ENCODE measurements at regions not wholly inside any gene's neighbourhood (a gene's known extent, or its start where the extent isn't known, plus 50 kb on each side); places are given as distances from the start of the nearest gene placed in this dataset.
A peak's percentile ranks its signal among the peaks of the same experiment; 100 is the strongest.
"Not testable (repeated sequence)": the region's sequence is repeated elsewhere in the genome, so short reads cannot be mapped to it uniquely, and the experiment has no call there.

DNA sequence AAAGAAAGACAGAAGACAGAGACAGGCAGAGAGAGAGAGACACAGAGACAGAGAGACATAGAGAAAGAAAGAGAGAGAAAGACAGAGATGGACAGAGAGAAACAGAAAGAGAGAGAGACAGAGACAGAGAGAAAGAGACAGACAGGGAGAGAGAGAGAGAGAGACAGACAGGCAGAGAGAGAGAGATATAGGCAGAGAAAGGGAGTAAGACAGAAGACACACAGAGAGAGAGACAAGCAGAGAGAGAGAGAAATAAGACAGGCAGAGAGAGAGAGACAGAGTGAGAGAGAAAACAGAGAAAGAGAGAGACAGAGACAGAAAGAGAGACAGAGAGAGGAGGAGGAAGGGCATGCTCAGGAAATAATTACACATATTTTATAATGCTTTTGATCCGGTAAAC is 758.3 kb upstream of the DEFB115 start:
- Histone ChIP-seq H3K27ac (no peak overlapping the region), H3K27me3 (ENCODE audit: insufficient read depth in 3 of 3, low read length in 2 of 3) (peaks cover 0 to 2% (median 0%) of the 10 kb centered on the region in 3 donors), H3K4me3 (no peak overlapping the region), H3K4me1 (no peaks in the 10 kb centered on the region), H3K36me3 (ENCODE audit: insufficient read depth in 1 of 2, low read depth in 1 of 2) (no peaks in the 10 kb centered on the region), H3K9me3 (no peaks in the 10 kb centered on the region)
- WGBS, 3 donors, result 29 to 64% (median 40%) methylated on average over 1 of the region's 1 CpG
- ATAC-seq, result no peak
- TF ChIP-seq, protein P1, sequence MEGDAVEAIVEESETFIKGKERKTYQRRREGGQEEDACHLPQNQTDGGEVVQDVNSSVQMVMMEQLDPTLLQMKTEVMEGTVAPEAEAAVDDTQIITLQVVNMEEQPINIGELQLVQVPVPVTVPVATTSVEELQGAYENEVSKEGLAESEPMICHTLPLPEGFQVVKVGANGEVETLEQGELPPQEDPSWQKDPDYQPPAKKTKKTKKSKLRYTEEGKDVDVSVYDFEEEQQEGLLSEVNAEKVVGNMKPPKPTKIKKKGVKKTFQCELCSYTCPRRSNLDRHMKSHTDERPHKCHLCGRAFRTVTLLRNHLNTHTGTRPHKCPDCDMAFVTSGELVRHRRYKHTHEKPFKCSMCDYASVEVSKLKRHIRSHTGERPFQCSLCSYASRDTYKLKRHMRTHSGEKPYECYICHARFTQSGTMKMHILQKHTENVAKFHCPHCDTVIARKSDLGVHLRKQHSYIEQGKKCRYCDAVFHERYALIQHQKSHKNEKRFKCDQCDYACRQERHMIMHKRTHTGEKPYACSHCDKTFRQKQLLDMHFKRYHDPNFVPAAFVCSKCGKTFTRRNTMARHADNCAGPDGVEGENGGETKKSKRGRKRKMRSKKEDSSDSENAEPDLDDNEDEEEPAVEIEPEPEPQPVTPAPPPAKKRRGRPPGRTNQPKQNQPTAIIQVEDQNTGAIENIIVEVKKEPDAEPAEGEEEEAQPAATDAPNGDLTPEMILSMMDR (IDR thresholded peaks at IDR 0.05), result no peak
- no peak for DNase-seq
- intact Hi-C loops (cut with DNase I), result no loop called here

DNA sequence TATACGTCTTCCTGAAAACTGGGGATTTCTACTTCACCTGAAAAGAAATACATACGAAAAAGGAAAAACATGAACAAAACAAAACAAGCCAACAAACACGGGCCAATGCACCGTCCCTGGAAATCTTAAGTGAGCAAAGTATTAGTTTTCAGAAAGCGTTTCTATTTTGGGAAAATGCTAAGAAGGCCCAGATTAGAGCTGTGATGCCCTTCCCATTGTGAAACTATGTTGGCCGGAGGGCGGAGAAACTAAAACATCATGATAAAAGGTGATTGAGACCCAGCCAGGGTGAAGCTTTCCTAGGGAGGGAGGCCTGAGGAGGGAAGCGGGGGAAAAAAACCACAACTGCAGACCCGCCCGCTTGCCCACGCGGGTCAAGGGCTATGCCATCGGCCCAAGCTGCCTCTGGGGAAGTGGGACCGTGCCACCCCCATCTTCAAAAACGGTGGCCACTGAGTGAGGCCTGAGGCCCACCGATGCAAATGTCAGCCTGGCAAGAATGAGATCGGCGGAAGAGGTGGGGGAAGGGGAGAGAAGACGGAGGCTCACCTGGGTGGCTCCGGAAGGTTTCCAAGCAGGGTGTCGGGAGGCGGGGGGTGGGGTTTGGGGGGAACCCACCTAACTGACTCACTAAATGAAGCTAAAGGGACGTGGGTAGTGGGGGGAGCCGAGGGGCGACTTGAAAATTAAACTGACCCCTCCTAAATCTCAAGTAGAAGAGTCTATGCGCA is 757.6 kb upstream of the DEFB115 start:
- H3K27ac ChIP-seq; DNase-seq; H3K9me3 ChIP-seq; intact Hi-C loops (cut with DNase I); H3K27me3 ChIP-seq (ENCODE audit: insufficient read depth in 3 of 3, low read length in 2 of 3); ATAC-seq; H3K4me1 ChIP-seq; H3K4me3 ChIP-seq; H3K36me3 ChIP-seq (ENCODE audit: insufficient read depth in 1 of 2, low read depth in 1 of 2): not testable (repeated sequence)
- WGBS, 3 donors, result 17 to 43% (median 24%) methylated on average over 15 to 26 of the region's 26 CpGs

DNA sequence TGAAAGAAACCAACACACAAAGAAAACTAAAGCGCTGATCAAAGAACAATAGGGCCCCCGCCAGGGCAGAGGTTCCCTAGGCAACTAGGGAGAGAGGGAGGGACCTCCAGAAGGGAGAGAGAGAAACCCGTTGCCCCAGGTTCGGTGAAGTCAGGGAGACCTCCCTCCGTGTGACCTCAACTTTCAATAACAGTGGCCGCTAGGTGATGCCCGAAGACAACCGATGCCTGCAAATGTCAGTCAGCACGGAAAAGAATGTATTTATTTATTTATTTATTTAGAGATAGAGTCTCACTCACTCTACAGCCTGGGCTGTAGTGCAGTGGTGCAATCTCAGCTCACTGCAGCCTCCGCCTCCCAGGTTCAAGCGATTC is 757.0 kb upstream of the DEFB115 start:
- ATAC-seq, result not testable (repeated sequence)

DNA sequence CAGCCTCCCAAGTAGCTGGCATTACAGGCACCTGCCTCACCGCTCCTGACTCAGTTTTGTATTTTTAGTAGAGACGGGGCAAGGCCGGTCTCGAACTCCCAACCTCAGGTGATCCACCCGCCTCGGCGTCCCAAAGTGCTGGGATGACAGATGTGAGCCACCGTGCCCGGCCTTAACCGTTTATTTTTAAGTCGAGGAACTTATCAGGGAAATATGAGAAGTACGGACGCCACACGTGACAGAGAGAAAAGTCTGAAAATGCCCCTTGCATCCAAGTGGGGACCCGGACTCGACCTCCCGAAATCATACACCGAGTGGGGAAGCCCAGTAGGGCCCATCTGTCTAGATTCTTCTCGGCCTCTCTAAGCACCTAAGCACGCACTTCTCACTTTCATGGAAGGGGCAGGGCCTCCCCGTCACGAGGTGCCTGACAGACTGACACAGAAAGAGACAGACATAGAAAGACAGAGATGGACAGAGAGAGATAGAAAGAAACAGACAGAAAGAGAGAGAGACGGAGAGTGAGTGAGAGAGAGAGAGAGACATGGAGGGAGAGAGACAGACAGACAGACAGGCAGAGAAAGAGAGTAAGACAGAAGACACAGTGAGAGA is 756.5 kb upstream of the DEFB115 start:
- DNase-seq, result no peak
- Histone ChIP-seq H3K27me3 (ENCODE audit: insufficient read depth in 3 of 3, low read length in 2 of 3) (peaks cover 0 to 2% (median 0%) of the 10 kb centered on the region in 3 donors), H3K27ac (no peak overlapping the region), H3K4me3 (no peak overlapping the region), H3K4me1 (no peaks in the 10 kb centered on the region), H3K9me3 (no peaks in the 10 kb centered on the region), H3K36me3 (ENCODE audit: insufficient read depth in 1 of 2, low read depth in 1 of 2) (no peaks in the 10 kb centered on the region)
- intact Hi-C loops (cut with DNase I), result no loop called here
- TF ChIP-seq, protein P1 (IDR thresholded peaks at IDR 0.05), result no peak
- no peak for ATAC-seq
- whole genome bisulfite sequencing, 3 donors, result 62 to 70% (median 63%) methylated on average over 23 of the region's 23 CpGs

More for the DNA sequence above, 757.0 kb upstream of the DEFB115 start:
- H3K27ac ChIP-seq; H3K36me3 ChIP-seq (ENCODE audit: insufficient read depth in 1 of 2, low read depth in 1 of 2); H3K4me1 ChIP-seq; H3K4me3 ChIP-seq; DNase-seq; H3K27me3 ChIP-seq (ENCODE audit: insufficient read depth in 3 of 3, low read length in 2 of 3); H3K9me3 ChIP-seq; intact Hi-C loops (cut with DNase I): not testable (repeated sequence)
- TF ChIP-seq, protein P1 (IDR thresholded peaks at IDR 0.05), result peak; percentile 39
- WGBS, 3 donors, result 6 to 27% (median 21%) methylated on average over 11 of the region's 11 CpGs

DNA sequence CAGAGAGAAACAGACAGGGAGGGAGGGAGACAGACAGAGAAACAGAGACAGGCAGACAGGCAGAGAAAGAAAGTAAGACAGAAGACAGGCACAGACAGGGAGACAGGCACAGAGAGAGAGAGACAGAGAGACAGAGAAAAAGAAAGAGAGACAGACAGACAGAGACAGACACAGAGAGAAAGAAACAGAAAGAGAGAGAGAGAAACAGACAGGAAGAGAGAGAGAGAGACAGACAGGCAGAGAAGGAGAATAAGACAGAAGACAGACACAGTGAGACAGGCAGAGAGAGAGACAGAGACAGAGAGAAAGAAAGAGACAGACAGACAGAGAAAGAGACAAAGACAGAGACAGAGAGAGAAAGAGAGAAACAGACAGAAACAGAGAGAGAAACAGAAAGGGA is 754.8 kb upstream of the DEFB115 start:
- Histone ChIP-seq H3K9me3 (no peaks in the 10 kb centered on the region), H3K27me3 (ENCODE audit: insufficient read depth in 3 of 3, low read length in 2 of 3) (peaks cover 0 to 2% (median 0%) of the 10 kb centered on the region in 3 donors), H3K27ac (no peak overlapping the region), H3K4me3 (no peak overlapping the region), H3K4me1 (no peaks in the 10 kb centered on the region), H3K36me3 (ENCODE audit: insufficient read depth in 1 of 2, low read depth in 1 of 2) (no peaks in the 10 kb centered on the region)
- ATAC-seq (no peak), DNase-seq (no peak)
- intact Hi-C loops (cut with DNase I), result no loop called here
- TF ChIP-seq, protein P1 (IDR thresholded peaks at IDR 0.05), result no peak

DNA sequence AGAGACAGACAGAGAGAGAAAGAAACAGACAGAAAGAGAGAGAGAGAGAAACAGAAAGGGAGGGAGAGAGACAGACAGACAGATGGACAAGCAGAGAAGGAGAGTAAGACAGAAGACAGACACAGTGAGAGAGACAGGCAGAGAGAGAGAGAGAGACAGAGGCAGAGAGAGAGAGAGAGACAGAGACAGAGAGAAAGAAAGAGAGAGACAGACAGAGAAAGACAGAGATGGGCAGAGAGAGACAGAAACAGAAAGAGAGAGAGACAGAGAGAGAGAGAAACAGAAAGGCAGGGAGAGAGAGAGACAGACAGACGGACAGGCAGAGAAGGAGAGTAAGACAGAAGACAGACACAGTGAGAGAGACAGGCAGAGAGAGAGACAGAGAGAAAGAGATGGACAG is 754.3 kb upstream of the DEFB115 start:
- ATAC-seq; H3K9me3 ChIP-seq; H3K4me3 ChIP-seq; H3K36me3 ChIP-seq (ENCODE audit: insufficient read depth in 1 of 2, low read depth in 1 of 2); H3K4me1 ChIP-seq; DNase-seq; H3K27ac ChIP-seq; H3K27me3 ChIP-seq (ENCODE audit: insufficient read depth in 3 of 3, low read length in 2 of 3); intact Hi-C loops (cut with DNase I): not testable (repeated sequence)
- WGBS, 3 donors, result 50 to 56% (median 52%) methylated on average over 1 of the region's 1 CpG
